ENCODE measurements at regions not wholly inside any gene's neighbourhood (a gene's known extent, or its start where the extent isn't known, plus 50 kb on each side); places are given as distances from the start of the nearest gene placed in this dataset.

DNA sequence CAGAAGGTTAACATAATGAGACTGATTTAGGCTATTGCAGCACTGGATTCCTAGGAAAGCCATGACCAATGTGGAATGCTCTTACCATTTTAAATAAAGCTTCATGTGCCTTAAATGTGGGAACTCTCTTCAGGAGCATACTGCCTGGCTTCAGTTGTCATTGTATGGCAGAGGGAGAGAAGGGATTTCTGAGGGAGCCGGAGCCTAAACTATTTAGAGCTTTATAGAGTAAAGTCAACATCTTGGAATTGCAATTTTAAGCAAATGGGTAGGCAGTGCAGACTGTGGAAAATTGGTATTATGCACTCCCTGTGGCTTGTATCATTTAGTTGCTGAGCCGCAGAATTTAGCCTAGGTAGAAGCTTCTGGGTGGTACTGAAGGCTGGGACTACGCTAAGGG, 2041.4 kb downstream of the PCDH9 start:
- TF ChIP-seq, protein P1, sequence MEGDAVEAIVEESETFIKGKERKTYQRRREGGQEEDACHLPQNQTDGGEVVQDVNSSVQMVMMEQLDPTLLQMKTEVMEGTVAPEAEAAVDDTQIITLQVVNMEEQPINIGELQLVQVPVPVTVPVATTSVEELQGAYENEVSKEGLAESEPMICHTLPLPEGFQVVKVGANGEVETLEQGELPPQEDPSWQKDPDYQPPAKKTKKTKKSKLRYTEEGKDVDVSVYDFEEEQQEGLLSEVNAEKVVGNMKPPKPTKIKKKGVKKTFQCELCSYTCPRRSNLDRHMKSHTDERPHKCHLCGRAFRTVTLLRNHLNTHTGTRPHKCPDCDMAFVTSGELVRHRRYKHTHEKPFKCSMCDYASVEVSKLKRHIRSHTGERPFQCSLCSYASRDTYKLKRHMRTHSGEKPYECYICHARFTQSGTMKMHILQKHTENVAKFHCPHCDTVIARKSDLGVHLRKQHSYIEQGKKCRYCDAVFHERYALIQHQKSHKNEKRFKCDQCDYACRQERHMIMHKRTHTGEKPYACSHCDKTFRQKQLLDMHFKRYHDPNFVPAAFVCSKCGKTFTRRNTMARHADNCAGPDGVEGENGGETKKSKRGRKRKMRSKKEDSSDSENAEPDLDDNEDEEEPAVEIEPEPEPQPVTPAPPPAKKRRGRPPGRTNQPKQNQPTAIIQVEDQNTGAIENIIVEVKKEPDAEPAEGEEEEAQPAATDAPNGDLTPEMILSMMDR (IDR thresholded peaks at IDR 0.05; ENCODE audit: insufficient read depth, low read length, poor library complexity, severe bottlenecking), result no peak
- TF ChIP-seq EZH2phosphoT487 (conservative IDR thresholded peaks at IDR 0.05; ENCODE audit: low read length), result no peak

Measured in SU-DHL-6 (cell line).